OCI-M1 (cell line): ENCODE measurements at regions not wholly inside any gene's neighbourhood (a gene's known extent, or its start where the extent isn't known, plus 50 kb on each side); places are given as distances from the start of the nearest gene placed in this dataset.
"Not testable (repeated sequence)": the region's sequence is repeated elsewhere in the genome, so short reads cannot be mapped to it uniquely, and the experiment has no call there.

Source experiments
- DNase-seq: peaks from one replicate; lab custom pipeline; 2025; lab: John Stamatoyannopoulos, UW

DNA sequence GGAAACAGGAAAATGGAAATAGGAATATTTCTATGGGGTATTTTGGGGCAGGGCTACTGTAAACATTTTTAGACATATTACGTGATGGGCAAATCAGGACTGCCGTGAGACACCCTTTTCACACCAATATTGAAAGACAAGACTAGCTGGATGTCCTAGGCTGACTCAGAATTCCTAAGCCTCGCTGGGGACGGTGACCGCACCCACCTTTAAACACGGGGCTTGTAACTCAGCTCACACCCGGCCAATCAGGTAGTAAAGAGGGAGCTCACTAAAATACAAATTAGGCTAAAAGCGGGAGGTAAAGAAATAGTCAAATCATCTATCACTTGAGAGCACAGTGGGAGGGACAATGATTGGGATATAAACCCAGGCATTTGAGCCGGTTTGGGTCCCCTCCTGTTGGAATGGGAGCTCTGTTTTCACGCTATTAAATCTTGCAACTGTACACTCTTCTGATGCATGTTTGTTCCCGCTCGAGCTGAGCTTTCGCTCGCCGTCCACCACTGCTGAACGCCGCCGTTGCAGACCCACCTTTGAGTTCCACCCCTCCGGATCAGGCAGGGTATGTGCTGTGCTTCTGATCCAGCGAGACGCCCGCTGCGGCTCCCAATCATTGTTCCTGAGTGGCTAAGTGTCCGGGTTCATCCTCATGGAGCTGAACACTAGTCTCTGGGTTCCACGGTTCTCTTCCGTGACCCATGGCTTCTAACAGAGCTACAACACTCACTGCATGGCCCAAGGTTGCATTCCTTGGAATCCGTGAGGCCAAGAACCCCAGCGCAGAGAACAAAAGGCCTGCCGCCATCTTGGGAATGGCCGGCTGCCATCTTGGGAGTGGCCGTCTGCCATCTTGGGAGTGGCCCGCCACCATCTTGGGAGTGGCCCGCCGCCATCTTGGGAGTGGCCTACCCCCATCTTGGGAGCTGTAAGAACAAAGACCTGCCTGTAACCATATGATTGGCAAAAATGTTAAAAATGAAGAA is 152.6 kb downstream of the CRLF2 start:
- no peak for DNase-seq

DNA sequence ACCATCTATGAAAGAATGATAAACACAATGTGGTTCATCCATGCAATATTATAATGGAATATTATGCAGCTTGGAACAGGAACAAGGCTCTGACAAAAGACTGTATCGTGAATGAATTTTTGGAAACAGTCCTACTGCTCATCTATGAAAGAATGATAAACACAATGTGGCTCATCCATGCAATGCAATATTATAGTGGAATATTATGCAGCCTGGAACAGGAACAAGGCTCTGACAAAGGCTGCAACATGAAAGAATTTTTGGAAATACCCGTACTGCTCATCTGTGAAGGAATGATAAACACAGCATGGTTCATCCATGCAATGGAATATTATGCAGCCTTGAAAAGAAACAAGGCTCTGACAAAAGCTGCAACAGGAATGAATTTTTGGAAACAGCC is 158.8 kb downstream of the CRLF2 start:
- not testable (repeated sequence) for DNase-seq

DNA sequence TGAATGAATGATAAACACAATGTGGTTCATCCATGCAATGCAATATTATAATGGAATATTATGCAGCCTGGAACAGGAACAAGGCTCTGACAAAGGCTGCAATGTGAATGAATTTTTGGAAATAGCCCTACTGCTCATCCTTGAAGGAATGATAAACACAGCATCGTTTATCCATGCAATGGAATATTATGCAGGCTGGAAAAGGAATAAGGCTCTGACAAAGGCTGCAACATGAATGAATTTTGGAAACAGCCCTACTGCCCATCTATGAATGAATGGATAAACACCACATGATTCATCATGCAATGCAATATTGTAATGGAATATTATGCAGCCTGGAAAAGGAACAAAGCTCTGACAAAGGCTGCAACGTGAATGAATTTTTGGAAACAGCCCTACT is 159.4 kb downstream of the CRLF2 start:
- DNase-seq: no peak

DNA sequence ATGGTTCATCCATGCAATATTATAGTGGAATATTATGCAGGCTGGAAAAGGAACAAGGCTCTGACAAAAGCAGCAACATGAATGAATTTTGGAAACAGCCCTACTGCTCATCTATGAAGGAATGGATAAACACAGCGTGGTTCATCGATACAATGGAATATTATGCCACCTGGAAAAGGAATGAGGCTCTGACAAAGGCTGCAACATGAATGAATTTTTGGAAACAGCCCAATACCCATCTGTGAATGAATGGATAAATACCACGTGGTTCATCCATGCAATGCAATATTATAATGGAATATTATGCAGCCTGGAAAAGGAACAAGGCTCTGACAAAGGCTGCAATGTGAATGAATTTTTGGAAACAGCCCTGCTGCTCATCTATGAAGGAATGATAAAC is 160.4 kb downstream of the CRLF2 start:
- DNase-seq: no peak

DNA sequence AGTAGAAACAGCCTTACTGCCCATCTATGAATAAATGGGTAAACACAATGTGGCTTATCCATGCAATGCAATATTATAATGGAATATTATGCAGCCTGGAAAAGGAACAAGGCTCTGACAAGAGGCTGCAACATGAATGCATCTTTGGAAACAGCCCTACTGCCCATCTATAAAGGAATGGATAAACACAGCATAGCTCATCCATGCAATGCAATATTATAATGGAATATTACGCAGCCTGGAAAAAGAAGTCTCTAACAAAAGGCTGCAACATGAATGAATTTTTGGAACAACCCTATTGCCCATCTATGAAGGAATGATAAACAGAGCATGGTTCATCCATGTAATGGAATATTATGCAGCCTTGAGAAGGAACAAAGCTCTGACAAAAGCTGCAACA is 161.0 kb downstream of the CRLF2 start:
- DNase-seq: no peak

DNA sequence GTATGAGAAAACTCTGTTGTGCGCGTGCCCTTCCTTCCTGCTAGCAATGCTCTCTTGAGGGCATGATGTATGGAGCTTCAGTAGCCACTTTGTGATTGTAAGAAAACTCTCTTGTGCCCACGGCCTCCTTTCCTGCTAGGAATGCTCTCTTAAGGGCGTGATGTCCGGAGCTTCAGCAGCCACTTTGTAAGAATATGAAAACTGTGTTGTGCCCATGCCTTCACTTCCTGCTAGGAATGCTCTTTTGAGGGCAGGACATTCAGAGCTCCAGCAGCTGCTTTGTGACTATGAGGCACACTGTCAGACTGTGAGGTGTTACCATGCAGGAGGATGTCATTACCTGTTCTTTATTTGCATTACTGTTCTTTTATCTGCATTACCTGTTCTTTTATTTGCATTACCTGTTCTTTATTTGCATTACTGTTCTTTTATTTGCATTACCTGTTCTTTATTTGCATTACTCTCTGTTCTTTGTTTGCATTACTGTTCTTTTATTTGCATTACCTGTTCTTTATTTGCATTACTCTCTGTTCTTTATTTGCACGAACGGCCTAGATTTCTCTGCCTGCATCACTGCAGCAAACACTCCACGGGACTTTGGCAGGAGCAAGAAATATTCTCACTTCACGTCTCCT is 166.7 kb downstream of the CRLF2 start:
- no peak for DNase-seq

GRCh38 chrX:1041091-1041490 is 171.4 kb downstream of the CRLF2 start:
- no peak for DNase-seq

DNA sequence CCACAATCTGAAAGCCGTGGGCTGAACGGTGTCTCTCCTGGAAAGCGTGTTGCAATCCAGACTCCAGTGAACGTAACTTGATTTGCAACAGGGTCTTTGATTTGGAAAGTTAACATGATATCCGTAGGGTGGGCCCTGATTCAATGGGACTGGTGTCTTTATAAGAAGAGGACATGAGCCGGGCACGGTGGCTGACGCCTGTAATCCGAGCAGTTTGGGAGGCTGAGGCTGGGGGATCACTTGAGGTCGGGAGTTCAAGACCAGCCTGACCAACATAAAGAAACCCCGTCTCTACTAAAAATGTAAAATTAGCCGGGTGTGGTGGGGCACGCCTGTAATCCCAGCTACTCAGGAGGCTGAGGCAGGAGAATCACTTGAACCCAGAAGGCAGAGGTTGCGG is 176.5 kb downstream of the CRLF2 start:
- DNase-seq: not testable (repeated sequence)

- DNase-seq: no peak
These were observed 177.2 kb downstream of the CRLF2 start for GRCh38 chrX:1035206-1035605.

GRCh38 chrX:1034717-1035116 is 177.7 kb downstream of the CRLF2 start:
- no peak for DNase-seq

GRCh38 chrX:1031521-1032430 is 180.7 kb downstream of the CRLF2 start:
- DNase-seq: no peak

DNA sequence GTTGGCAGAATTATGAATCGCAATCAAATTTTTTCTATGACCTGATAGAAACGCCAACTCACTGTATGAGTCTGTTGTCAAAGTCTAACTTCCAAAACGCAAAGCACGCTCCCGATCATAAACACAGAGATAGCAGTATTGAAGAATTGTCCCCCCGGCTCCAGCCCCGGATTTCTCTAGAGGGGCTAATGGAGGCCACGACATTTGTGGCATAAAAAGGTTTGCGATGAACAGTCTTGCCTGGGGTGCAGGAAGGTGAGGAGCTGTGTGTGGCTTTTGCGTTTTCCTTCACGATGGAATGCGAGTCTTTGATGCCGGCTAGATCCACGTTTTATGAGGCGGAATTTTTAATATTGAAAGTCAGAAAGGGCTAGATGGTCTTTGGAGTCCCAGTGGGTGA is 183.0 kb downstream of the CRLF2 start:
- no peak for DNase-seq

DNA sequence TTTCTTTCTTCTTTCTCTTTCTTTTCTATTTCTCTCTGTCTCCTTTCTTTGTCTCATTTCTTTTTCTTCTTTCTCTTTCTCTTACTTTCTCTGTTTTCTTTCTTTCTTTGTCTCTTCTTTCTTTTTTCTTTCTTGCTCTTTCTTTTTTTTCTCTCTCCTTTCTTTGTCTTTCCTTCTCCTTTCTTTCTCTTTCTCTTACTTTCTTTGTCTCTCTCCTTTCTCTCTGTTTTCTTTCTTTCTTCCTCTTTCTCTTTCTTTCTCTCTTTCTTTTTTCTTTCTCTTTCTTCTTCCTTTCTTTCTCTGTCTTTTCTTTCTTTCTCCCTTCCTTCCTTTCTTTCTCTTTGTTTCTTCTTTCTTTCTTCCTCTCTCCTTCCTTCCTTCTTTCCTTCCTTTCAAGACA is 184.8 kb downstream of the CRLF2 start:
- DNase-seq: no peak

DNA sequence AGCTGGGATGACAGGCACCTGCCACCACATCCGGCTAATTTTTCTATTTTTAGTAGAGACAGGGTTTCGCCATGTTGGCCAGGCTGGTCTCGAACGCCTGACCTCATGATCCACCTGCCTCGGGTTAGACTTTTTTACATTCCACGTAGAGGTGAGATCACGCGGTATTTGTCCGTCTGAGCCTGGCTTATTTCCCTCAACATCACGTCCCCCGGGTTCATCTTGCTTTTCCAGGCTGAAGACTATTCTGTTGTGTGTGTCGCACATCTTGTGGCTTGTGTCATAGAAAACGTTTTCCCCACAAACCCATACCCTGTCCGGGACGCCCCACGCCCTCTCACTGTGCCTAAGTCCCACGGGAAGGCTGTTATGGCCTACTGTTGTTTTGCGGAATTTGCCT is 185.3 kb downstream of the CRLF2 start:
- DNase-seq: no peak

DNA sequence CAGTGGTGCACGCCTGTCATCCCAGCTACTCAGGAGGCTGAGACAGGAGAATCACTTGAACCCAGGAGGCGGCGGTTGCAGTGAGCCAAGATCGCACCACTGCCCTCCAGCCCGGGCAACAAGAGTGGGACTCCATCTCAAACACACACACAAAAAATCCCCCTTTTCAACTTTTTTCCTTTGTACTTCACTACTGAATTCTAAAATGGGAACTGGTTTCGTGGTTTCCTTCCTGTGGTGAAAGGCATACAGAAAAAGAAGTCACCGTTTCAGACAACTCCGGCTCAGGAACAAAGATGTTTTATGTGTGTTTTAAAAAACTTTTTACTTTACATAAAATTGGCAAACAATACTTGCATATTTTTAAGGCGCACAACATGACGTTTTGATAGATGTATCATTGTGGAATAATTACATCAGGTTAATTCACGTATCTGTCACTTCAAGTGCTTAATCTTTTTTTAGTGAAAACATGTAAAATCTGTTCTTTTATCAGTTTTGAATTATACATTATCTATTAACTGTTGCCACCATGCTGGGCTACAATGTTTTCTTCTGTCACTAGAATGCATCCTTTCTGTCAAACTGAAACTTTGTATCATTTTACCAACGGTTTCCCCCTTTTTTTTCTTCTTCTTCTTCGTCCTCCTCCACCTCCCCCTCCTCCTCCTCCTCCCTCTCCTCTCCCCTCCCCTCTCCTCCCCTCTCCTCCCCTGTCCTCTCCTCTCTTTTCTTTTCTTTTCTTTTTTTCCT is 186.0 kb downstream of the CRLF2 start:
- peak; percentile 0 for DNase-seq

DNA sequence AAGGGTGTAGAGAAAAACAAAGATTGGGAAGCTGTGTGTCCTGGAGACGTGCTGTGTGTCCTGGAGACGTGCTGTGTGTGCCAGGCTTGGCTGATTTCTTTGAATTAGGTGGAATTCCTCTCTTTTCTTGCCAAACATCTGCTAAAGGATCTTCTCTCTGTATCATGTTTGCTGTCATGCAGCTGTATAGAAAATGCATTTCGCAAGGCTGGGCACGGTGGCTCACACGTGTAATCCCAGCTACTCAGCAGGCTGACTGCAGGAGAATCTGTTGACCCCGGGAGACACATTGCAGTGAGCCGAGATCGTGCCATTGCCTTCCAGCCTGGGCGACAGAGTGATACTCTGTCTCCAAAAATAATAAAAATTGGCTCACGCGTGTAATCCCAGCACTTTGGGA is 187.0 kb downstream of the CRLF2 start:
- DNase-seq: no peak

DNA sequence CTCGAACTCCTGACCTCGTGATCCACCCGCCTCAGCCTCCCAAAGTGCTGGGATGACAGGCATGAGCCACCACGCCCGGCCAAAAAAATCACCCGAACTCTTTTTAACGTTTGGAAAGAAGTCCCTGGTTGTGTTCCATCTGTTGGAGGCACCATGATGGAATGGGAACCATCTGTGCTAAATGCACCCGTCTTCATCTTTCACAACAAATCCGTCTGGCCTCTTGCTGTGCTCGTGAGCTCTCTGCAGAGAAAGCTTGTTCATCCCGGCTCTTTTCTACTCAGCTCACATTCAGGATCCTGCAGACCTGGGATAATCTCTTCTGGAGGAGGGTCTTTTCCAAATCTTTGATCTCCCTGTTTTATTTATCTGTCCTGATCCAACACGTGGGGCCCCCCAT is 188.8 kb downstream of the CRLF2 start:
- no peak for DNase-seq

DNA sequence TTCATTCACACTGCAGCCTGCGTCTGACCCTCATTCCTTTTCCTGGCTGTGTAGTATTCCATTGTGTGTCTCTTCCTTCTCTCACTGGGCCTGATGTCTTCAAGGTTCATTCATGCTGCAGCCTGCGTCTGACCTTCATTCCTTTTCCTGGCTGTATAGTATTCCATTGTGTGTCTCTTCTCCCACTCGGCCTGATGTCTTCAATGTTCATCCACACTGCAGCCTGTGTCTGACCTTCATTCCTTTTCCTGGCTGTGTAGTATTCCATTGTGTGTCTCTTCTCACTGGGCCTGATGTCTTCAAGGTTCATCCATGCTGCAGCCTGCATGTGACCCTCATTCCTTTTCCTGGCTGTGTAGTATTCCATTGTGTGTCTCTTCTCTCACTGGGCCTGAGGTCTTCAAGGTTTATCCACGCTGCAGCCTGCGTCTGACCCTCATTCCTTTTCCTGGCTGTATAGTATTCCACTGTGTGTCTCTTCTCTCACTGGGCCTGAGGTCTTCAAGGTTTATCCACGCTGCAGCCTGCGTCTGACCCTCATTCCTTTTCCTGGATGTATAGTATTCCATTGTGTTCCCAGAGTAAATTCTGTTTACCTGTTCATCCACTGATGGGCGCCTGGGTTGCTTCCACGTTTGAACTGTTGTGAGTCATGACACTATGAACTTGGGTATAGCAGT is 191.0 kb downstream of the CRLF2 start:
- DNase-seq: not testable (repeated sequence)

DNA sequence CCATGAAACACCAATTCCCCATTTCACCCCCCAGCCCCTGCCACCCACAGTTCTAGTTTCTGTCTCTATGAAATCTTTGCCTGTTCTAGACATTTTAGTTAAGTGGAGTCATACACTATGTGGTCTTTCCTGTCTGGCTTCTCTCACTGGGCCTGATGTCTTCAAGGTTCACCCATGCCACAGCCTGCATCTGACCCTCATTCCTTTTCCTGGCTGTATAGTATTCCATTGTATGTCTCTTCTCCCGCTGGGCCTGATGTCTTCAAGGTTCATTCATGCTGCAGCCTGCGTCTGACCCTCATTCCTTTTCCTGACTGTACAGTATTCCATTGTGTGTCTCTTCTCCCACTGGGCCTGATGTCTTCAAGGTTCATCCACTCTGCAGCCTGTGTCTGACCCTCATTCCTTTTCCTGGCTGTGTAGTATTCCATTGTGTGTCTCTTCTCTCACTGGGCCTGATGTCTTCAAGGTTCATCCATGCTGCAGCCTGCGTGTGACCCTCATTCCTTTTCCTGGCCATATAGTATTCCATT is 191.7 kb downstream of the CRLF2 start:
- DNase-seq: no peak

DNA sequence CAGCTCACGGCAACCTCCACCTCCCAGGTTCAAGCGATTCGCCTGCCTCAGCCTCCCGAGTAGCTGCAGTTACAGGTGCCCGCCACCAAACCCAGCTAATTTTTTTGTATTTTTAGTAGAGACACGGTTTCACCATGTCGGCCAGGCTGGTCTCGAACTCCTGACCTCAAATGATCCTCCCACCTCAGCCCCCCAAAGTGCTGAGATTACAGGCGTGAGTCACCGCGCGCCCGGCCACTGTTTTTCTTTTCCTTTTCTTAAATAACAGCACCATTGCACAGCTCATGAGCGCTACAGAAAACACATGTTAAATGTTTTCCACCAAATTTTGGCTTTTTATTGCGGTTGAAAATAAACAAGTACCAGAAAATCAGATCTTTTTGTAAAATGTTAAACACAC is 195.5 kb downstream of the CRLF2 start:
- not testable (repeated sequence) for DNase-seq

GRCh38 chrX:1016281-1016680 is 196.2 kb downstream of the CRLF2 start:
- not testable (repeated sequence) for DNase-seq
